HEK293 (cell line): ENCODE measurements at regions not wholly inside any gene's neighbourhood (a gene's known extent, or its start where the extent isn't known, plus 50 kb on each side); places are given as distances from the start of the nearest gene placed in this dataset.

ENCODE experiments used
- CTCF ChIA-PET: fragments of 350-600 bp; formaldehyde crosslinking; extraction: SDS; loops from one replicate; lab custom pipeline; 2021; ENCODE audit warnings: antibody characterized with exemption; lab: Yijun Ruan, JAX
- POLR2A ChIA-PET: fragments of 300-600 bp; formaldehyde crosslinking; extraction: SDS; loops from one replicate; lab custom pipeline; 2020; ENCODE audit warnings: antibody characterized with exemption, inconsistent platforms; lab: Yijun Ruan, JAX
- H3K27ac ChIP-seq: fragments of 200-500 bp; sonication (Bioruptor generic); 2 replicates; pipeline ENCODE4 v1.5.1; 2014; ENCODE audit warnings: low read depth, low read length, control low read depth, inconsistent platforms; ENCODE audit errors: extremely low read depth
- H3K36me3 ChIP-seq, 2 experiments: fragments of 200-500 bp in 1 of 2; sonication (Bioruptor generic) in 1 of 2; 1 replicate in 1 of 2; 2 replicates in 1 of 2; pipeline ENCODE4 v1.5.1; 2014 to 2017; ENCODE audit warnings: inconsistent platforms in 2 of 2, low read length in 2 of 2; ENCODE audit not compliant: control insufficient read depth in 2 of 2, insufficient read depth in 1 of 2
- H3K4me1 ChIP-seq: fragments of 200-500 bp; sonication (Bioruptor generic); 2 replicates; pipeline ENCODE4 v1.5.1; 2014; ENCODE audit warnings: mild to moderate bottlenecking, low read length, inconsistent platforms; ENCODE audit not compliant: control insufficient read depth, insufficient read depth
- H3K4me3 ChIP-seq: 2 replicates; pipeline ENCODE4 v1.5.1; 2011; ENCODE audit warnings: low read depth, mild to moderate bottlenecking, control low read depth, low read length, moderate library complexity
- H3K9me3 ChIP-seq: fragments of 200-500 bp; sonication (Bioruptor generic); 2 replicates; pipeline ENCODE4 v1.5.1; 2014; ENCODE audit warnings: low read depth, low read length, inconsistent platforms; ENCODE audit not compliant: control insufficient read depth, insufficient read depth
- ELK4 ChIP-seq: IDR thresholded peaks from 2 replicates; pipeline ENCODE4 v1.6.1; 2011; ENCODE audit warnings: mild to moderate bottlenecking, low read depth, low read length, borderline replicate concordance
- KLF1 ChIP-seq: fragments of 450-650 bp; formaldehyde crosslinking; IDR thresholded peaks from 2 replicates; pipeline ENCODE4 v1.5.1; 2016; ENCODE audit warnings: missing biosample characterization, missing genetic modification characterization
- PRDM10 ChIP-seq: fragments of 450-650 bp; formaldehyde crosslinking; IDR thresholded peaks from 2 replicates; pipeline ENCODE4 v1.5.1; 2016; ENCODE audit warnings: missing biosample characterization, missing genetic modification characterization
- PRDM4 ChIP-seq: fragments of 450-650 bp; formaldehyde crosslinking; IDR thresholded peaks from 2 replicates; pipeline ENCODE4 v1.5.1; 2017; ENCODE audit warnings: missing biosample characterization, missing genetic modification characterization
- TCF7L2 ChIP-seq: IDR thresholded peaks from 2 replicates; pipeline ENCODE4 v1.6.1; 2011; ENCODE audit warnings: low read depth, mild to moderate bottlenecking, inconsistent platforms, low read length, moderate library complexity, borderline replicate concordance
- ZNF112 ChIP-seq: fragments of 450-650 bp; formaldehyde crosslinking; IDR thresholded peaks from 2 replicates; pipeline ENCODE4 v1.5.0; 2017; ENCODE audit warnings: missing biosample characterization, missing genetic modification characterization
- ZNF18 ChIP-seq: fragments of 450-650 bp; formaldehyde crosslinking; IDR thresholded peaks from 2 replicates; pipeline ENCODE4 v1.5.1; 2016; ENCODE audit warnings: missing biosample characterization, missing genetic modification characterization
- ZNF335 ChIP-seq: fragments of 450-650 bp; formaldehyde crosslinking; conservative IDR thresholded peaks from 2 replicates; pipeline ENCODE4 v1.5.1; 2016; ENCODE audit warnings: missing biosample characterization, missing genetic modification characterization
- ZNF354C ChIP-seq: fragments of 450-650 bp; formaldehyde crosslinking; IDR thresholded peaks from 2 replicates; pipeline ENCODE4 v1.5.1; 2016; ENCODE audit warnings: missing biosample characterization, missing genetic modification characterization, low read depth, borderline replicate concordance
- ZNF501 ChIP-seq: fragments of 450-650 bp; formaldehyde crosslinking; IDR thresholded peaks from 2 replicates; pipeline ENCODE4 v1.5.1; 2016; ENCODE audit warnings: missing biosample characterization, missing genetic modification characterization
- ZNF664 ChIP-seq: fragments of 450-650 bp; formaldehyde crosslinking; IDR thresholded peaks from 2 replicates; pipeline ENCODE4 v1.5.1; 2016; ENCODE audit warnings: missing biosample characterization, missing genetic modification characterization
- ZNF792 ChIP-seq: fragments of 450-650 bp; formaldehyde crosslinking; IDR thresholded peaks from 2 replicates; pipeline ENCODE4 v1.5.1; 2016; ENCODE audit warnings: missing biosample characterization, missing genetic modification characterization
- ZNF843 ChIP-seq: fragments of 450-650 bp; formaldehyde crosslinking; IDR thresholded peaks from 2 replicates; pipeline ENCODE4 v1.5.1; 2016; ENCODE audit warnings: missing biosample characterization, missing genetic modification characterization
- ZSCAN5A ChIP-seq: fragments of 450-650 bp; formaldehyde crosslinking; IDR thresholded peaks from 2 replicates; pipeline ENCODE4 v1.5.1; 2016; ENCODE audit warnings: missing biosample characterization, missing genetic modification characterization
- ZXDB ChIP-seq: fragments of 450-650 bp; formaldehyde crosslinking; IDR thresholded peaks from 2 replicates; pipeline ENCODE4 v1.5.1; 2016; ENCODE audit warnings: missing biosample characterization, missing genetic modification characterization

GRCh38 chr13:48592688-48593049 lies 59.8 kb upstream of the RCBTB2 start:
- no peaks in the 10 kb centered on the region for H3K36me3 ChIP-seq
- peak; percentile 40; the same call in 1 of the 2 replicates for TF ChIP-seq ZNF664
- no peak for TF ChIP-seq ZNF501 (tag by site-specific recombination)
- no peaks in the 10 kb centered on the region for H3K9me3 ChIP-seq
- H3K4me3 ChIP-seq: no peak overlapping the region
- ChIA-PET CTCF (interaction anchor here (0.6 to 3.5 kb wide), 5 partner anchors 12 to 287 kb away, joined by 3 to 15 read pairs (median 4); no protein-coding TSS in a partner anchor), POLR2A (no interaction called here)
- H3K27ac ChIP-seq: no peak overlapping the region
- H3K4me1 ChIP-seq: no peaks in the 10 kb centered on the region

GRCh38 chr13:48593536-48593935 lies 60.2 kb upstream of the CYSLTR2 start:
- H3K36me3 ChIP-seq: no peaks in the 10 kb centered on the region
- no peak overlapping the region for H3K27ac ChIP-seq
- no peak for TF ChIP-seq KLF1 (tag by site-specific recombination)
- TF ChIP-seq TCF7L2: no peak
- no peak for TF ChIP-seq ZNF335 (tag by site-specific recombination)
- no peak for TF ChIP-seq ZXDB (tag by site-specific recombination)
- no peak for TF ChIP-seq ZNF18 (tag by site-specific recombination)
- TF ChIP-seq ZNF843 (tag by site-specific recombination): no peak
- no peak for TF ChIP-seq ZNF112 (tag by site-specific recombination)
- no peak for TF ChIP-seq ZSCAN5A (tag by site-specific recombination)
- TF ChIP-seq ELK4: no peak
- TF ChIP-seq PRDM10 (tag by site-specific recombination): no peak
- TF ChIP-seq ZNF792 (tag by site-specific recombination): no peak
- TF ChIP-seq ZNF354C (tag by site-specific recombination): no peak
- no peak for TF ChIP-seq PRDM4 (tag by site-specific recombination)
- ChIA-PET POLR2A (no interaction called here), CTCF (interaction anchor here (1.1 to 6.1 kb wide), 2 partner anchors 138 to 176 kb away, joined by 4 to 80 read pairs; no protein-coding TSS in a partner anchor)
- H3K4me3 ChIP-seq: no peak overlapping the region
- H3K9me3 ChIP-seq: no peaks in the 10 kb centered on the region
- no peaks in the 10 kb centered on the region for H3K4me1 ChIP-seq
